ENCODE measurements at regions not wholly inside any gene's neighbourhood (a gene's known extent, or its start where the extent isn't known, plus 50 kb on each side); places are given as distances from the start of the nearest gene placed in this dataset.

GRCh38 chr10:15426558-15426957 lies 55.5 kb upstream of the FAM171A1 start:
- TF ChIP-seq POLR2A (IDR thresholded peaks at IDR 0.05): no peak
- no peak for TF ChIP-seq CTCF (IDR thresholded peaks at IDR 0.05 in 4 of 5, conservative IDR thresholded peaks at IDR 0.05 in 1 of 5)

Data from gastrocnemius medialis (tissue), 4 donors.